Endothelial cell of umbilical vein (primary cell): ENCODE measurements at regions not wholly inside any gene's neighbourhood (a gene's known extent, or its start where the extent isn't known, plus 50 kb on each side); places are given as distances from the start of the nearest gene placed in this dataset.

Experiments used
- BruUV-seq: library from RNA; stranded (reverse); fragments of 400-500 nt; replicated peaks from 2 replicates; lab custom pipeline; 2021; lab: Mats Ljungman, UMichigan
- CTCF ChIA-PET: fragments of 300-600, 350-600 bp; sonication (Branson Sonifier 250); formaldehyde crosslinking; loops from one replicate; lab custom pipeline; 2021; ENCODE audit warnings: antibody characterized with exemption, inconsistent platforms; lab: Charles Lee
- POLR2A ChIA-PET: fragments of 300-600, 350-600 bp; sonication (Branson Sonifier 250); formaldehyde crosslinking; loops from one replicate; lab custom pipeline; 2021; ENCODE audit warnings: antibody characterized with exemption, inconsistent platforms; lab: Charles Lee
- DNase-seq: peaks from one replicate; pipeline ENCODE4 v3.0.0-alpha.2; 2011; ENCODE audit warnings: low read depth, low spot score
- FAIRE-seq: peaks from 2 replicates; lab custom pipeline; 2011; peaks lifted over from hg19 to GRCh38; lab: Jason Lieb, UNC
- H2AFZ ChIP-seq: 2 replicates; pipeline ENCODE4 v1.6.0; 2012; ENCODE audit warnings: low read depth, low read length, control low read depth, inconsistent platforms
- H3K27ac ChIP-seq: 2 replicates; pipeline ENCODE4 v1.5.1; 2011; ENCODE audit warnings: low read depth, mild to moderate bottlenecking, control low read depth, low read length, moderate library complexity; ENCODE audit not compliant: insufficient read depth
- H3K27me3 ChIP-seq, 2 experiments: 2 replicates each; pipeline versions ENCODE4 v1.6.0 to v1.6.1; 2011; ENCODE audit warnings: low read length in 2 of 2, mixed read lengths in 1 of 2; ENCODE audit not compliant: control insufficient read depth in 2 of 2, insufficient read depth in 2 of 2
- H3K36me3 ChIP-seq, 2 experiments: 2 replicates in 1 of 2; 3 replicates in 1 of 2; pipeline ENCODE4 v1.5.1; 2011; ENCODE audit warnings: low read length in 2 of 2, mild to moderate bottlenecking in 1 of 2, moderate library complexity in 1 of 2; ENCODE audit not compliant: control insufficient read depth in 2 of 2, insufficient read depth in 2 of 2; ENCODE audit errors: extremely low read depth in 1 of 2
- H3K4me1 ChIP-seq: 3 replicates; pipeline ENCODE4 v1.5.1; 2011; ENCODE audit warnings: mild to moderate bottlenecking, low read length; ENCODE audit not compliant: control insufficient read depth, insufficient read depth; ENCODE audit errors: extremely low read depth
- H3K4me2 ChIP-seq: 2 replicates; pipeline ENCODE4 v1.6.1; 2011; ENCODE audit warnings: low read length, control low read depth, mixed read lengths; ENCODE audit not compliant: insufficient read depth
- H3K4me3 ChIP-seq, 3 experiments: fragments of 200-600 bp in 1 of 3; sonication (generic), shearing (Covaris generic) in 1 of 3; replicated peaks in 1 of 3; 2 replicates each; pipeline ENCODE4 v1.5.1; 2011 to 2016; ENCODE audit warnings: control low read depth in 3 of 3, low read length in 3 of 3, mild to moderate bottlenecking in 2 of 3, inconsistent platforms in 1 of 3, low read depth in 1 of 3, moderate library complexity in 1 of 3; ENCODE audit not compliant: insufficient read depth in 1 of 3
- H3K79me2 ChIP-seq: 2 replicates; pipeline ENCODE4 v1.6.0; 2012; ENCODE audit warnings: low read length, inconsistent platforms; ENCODE audit not compliant: control insufficient read depth, insufficient read depth
- H3K9ac ChIP-seq: replicated peaks from 2 replicates; pipeline ENCODE3; 2011; ENCODE audit warnings: low read length, control low read depth; ENCODE audit not compliant: insufficient read depth; ENCODE audit errors: extremely low read depth
- H3K9me1 ChIP-seq: replicated peaks from 3 replicates; pipeline ENCODE4 v1.6.0; 2011; ENCODE audit warnings: mild to moderate bottlenecking, low read length; ENCODE audit not compliant: control insufficient read depth, insufficient read depth; ENCODE audit errors: extremely low read depth
- H3K9me3 ChIP-seq: replicated peaks from 2 replicates; pipeline ENCODE4 v1.5.1; 2012; ENCODE audit warnings: low read length, inconsistent platforms; ENCODE audit not compliant: control insufficient read depth, insufficient read depth
- H4K20me1 ChIP-seq: replicated peaks from 2 replicates; pipeline ENCODE3; 2011; ENCODE audit warnings: mild to moderate bottlenecking, low read length; ENCODE audit not compliant: control insufficient read depth, insufficient read depth; ENCODE audit errors: extremely low read depth
- EZH2 ChIP-seq: IDR thresholded peaks from 2 replicates; pipeline ENCODE4 v1.6.1; 2012; ENCODE audit warnings: borderline replicate concordance, low read depth, mild to moderate bottlenecking, moderate library complexity, low read length, inconsistent platforms; ENCODE audit not compliant: severe bottlenecking
- FOS ChIP-seq: IDR thresholded peaks from 2 replicates; pipeline ENCODE4 v1.6.1; 2011; ENCODE audit warnings: mild to moderate bottlenecking, low read length, moderate library complexity, borderline replicate concordance; ENCODE audit not compliant: insufficient read depth
- GATA2 ChIP-seq: IDR thresholded peaks from 2 replicates; pipeline ENCODE4 v1.7.0; 2011; ENCODE audit warnings: low read depth, mild to moderate bottlenecking, moderate library complexity, mixed read lengths, low read length; ENCODE audit not compliant: insufficient read length, insufficient read depth
- JUN ChIP-seq: IDR thresholded peaks from 2 replicates; pipeline ENCODE4 v1.6.1; 2011; ENCODE audit warnings: borderline replicate concordance, low read depth; ENCODE audit not compliant: insufficient read length, insufficient read depth
- MYC ChIP-seq: IDR thresholded peaks from one replicate; pipeline ENCODE4 v1.6.1; 2011; ENCODE audit warnings: mild to moderate bottlenecking, low read depth, low read length
- POLR2A ChIP-seq: IDR thresholded peaks from 2 replicates; pipeline ENCODE4 v1.6.1; 2012; ENCODE audit warnings: low read depth, mild to moderate bottlenecking, control low read depth, low read length
- POLR2AphosphoS5 ChIP-seq: IDR thresholded peaks from 2 replicates; pipeline ENCODE4 v1.6.1; 2012; ENCODE audit warnings: low read depth, mild to moderate bottlenecking, control low read depth, low read length, moderate library complexity; ENCODE audit not compliant: insufficient read depth
- dilution Hi-C: fragments of 300-500 bp; cut with MboI; formaldehyde crosslinking; loops from one replicate; pipeline ENCODE4 v1.15.0; 2019; ENCODE audit warnings: low sequenced_read_pairs; ENCODE audit not compliant: extremely low pct_ligation_motif_present
- intact Hi-C: fragments of 100-400 bp; cut with micrococcal nuclease; formaldehyde crosslinking; loops from one replicate; pipeline ENCODE4 v1.10.0; 2022
- TF ChIP-seq, protein P1 (sequence below), 2 donors: IDR thresholded peaks; 1 replicate in 1 of 2; 2 replicates in 1 of 2; pipeline ENCODE4 v1.5.1; 2011; ENCODE audit warnings: low read length in 2 of 2, mild to moderate bottlenecking in 2 of 2, moderate library complexity in 2 of 2, control low read depth in 1 of 2, inconsistent platforms in 1 of 2, low read depth in 1 of 2; ENCODE audit not compliant: insufficient read depth in 1 of 2; ENCODE audit errors: extremely low read depth in 1 of 2
- TF ChIP-seq, protein P2 (sequence below): IDR thresholded peaks from 2 replicates; pipeline ENCODE4 v1.6.1; 2011; ENCODE audit not compliant: insufficient read depth, insufficient read length

DNA sequence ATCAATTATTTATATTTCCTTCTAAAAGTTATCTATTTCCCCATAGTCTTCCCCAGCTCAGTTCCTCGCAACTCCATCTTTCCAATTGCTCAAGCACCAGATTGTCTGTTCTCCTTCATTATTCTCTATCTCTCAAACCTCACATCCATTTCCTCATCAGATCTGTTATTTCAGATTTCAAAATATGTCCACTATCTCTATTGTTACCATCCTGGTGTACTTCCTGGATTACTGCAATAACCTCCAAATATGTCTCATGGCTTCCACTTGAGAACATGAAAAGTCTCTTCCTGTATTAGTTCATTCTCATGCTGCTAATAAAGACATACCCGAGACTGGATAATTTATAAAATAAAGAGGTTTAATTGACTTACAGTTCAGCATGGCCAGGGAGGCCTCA lies 641.7 kb upstream of the ZEB2 start:
- Histone ChIP-seq H4K20me1 (no peaks in the 10 kb centered on the region), H3K27me3 (no peaks in the 10 kb centered on the region), H3K9me3 (no peaks in the 10 kb centered on the region), H3K27ac (no peak overlapping the region), H3K36me3 (no peaks in the 10 kb centered on the region), H2AFZ (no peak overlapping the region), H3K4me1 (no peaks in the 10 kb centered on the region), H3K9me1 (no peaks in the 10 kb centered on the region), H3K4me2 (no peak overlapping the region), H3K4me3 (no peak overlapping the region), H3K79me2 (no peaks in the 10 kb centered on the region), H3K9ac (no peak overlapping the region)
- no peak for DNase-seq
- TF ChIP-seq GATA2 (no peak), MYC (no peak), FOS (no peak)
- TF ChIP-seq, protein P1, sequence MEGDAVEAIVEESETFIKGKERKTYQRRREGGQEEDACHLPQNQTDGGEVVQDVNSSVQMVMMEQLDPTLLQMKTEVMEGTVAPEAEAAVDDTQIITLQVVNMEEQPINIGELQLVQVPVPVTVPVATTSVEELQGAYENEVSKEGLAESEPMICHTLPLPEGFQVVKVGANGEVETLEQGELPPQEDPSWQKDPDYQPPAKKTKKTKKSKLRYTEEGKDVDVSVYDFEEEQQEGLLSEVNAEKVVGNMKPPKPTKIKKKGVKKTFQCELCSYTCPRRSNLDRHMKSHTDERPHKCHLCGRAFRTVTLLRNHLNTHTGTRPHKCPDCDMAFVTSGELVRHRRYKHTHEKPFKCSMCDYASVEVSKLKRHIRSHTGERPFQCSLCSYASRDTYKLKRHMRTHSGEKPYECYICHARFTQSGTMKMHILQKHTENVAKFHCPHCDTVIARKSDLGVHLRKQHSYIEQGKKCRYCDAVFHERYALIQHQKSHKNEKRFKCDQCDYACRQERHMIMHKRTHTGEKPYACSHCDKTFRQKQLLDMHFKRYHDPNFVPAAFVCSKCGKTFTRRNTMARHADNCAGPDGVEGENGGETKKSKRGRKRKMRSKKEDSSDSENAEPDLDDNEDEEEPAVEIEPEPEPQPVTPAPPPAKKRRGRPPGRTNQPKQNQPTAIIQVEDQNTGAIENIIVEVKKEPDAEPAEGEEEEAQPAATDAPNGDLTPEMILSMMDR (IDR thresholded peaks at IDR 0.05; ENCODE audit: extremely low read depth in 1 of 2, insufficient read depth in 1 of 2, low read depth in 1 of 2, low read length in 2 of 2), result no peak
- no peak for FAIRE-seq
- CTCF ChIA-PET, result no interaction called here
- intact Hi-C loops, result no loop called here
- dilution Hi-C loops, result no loop called here
- POLR2A ChIA-PET, result no interaction called here
- BruUV-seq, result no TSS peak

DNA sequence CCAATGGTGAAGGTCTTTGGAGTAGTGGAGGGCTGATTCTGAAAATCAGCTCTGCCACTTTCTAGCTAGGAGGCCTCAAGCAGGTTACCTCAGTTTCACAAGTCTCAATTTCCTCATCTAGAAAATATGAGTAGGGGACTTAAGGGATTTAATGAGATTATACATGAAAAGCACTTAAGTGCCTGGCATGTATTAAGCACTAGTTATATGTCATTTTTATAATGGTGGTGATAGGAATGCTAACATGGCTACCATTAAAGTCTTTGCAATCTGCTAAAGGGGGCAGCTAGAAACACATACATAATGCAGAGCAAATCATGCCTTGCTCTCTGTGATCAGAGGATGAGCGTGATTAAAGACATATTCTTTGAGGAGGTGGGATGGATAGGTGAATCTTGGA lies 640.9 kb upstream of the ZEB2 start:
- H3K27ac ChIP-seq, result no peak overlapping the region
- no peak overlapping the region for H3K4me2 ChIP-seq
- no peaks in the 10 kb centered on the region for H3K9me1 ChIP-seq
- dilution Hi-C loops (no loop called here), intact Hi-C loops (no loop called here)
- DNase-seq (no peak), FAIRE-seq (no peak)
- H2AFZ ChIP-seq, result no peak overlapping the region
- ChIA-PET CTCF (no interaction called here), POLR2A (no interaction called here)
- TF ChIP-seq JUN, result no peak
- TF ChIP-seq MYC, result no peak
- no peak for TF ChIP-seq GATA2
- no peak for TF ChIP-seq POLR2AphosphoS5
- TF ChIP-seq, protein P2, sequence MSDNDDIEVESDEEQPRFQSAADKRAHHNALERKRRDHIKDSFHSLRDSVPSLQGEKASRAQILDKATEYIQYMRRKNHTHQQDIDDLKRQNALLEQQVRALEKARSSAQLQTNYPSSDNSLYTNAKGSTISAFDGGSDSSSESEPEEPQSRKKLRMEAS, result no peak
- TF ChIP-seq POLR2A, result no peak
- no peak for TF ChIP-seq EZH2
- H3K4me1 ChIP-seq, result no peaks in the 10 kb centered on the region
- H3K36me3 ChIP-seq, result no peaks in the 10 kb centered on the region
- no peak overlapping the region for H3K4me3 ChIP-seq
- no peaks in the 10 kb centered on the region for H3K79me2 ChIP-seq
- H3K9me3 ChIP-seq, result no peaks in the 10 kb centered on the region
- no peak overlapping the region for H3K9ac ChIP-seq
- H4K20me1 ChIP-seq, result no peaks in the 10 kb centered on the region
- BruUV-seq, result no TSS peak
- no peaks in the 10 kb centered on the region for H3K27me3 ChIP-seq
